ENCODE measurements at regions not wholly inside any gene's neighbourhood (a gene's known extent, or its start where the extent isn't known, plus 50 kb on each side); places are given as distances from the start of the nearest gene placed in this dataset.

GRCh38 chr6:121600389-121601168, 165.1 kb downstream of the GJA1 start:
- DNase-seq (ENCODE audit: low read depth): no peak
- TF ChIP-seq, protein P1, sequence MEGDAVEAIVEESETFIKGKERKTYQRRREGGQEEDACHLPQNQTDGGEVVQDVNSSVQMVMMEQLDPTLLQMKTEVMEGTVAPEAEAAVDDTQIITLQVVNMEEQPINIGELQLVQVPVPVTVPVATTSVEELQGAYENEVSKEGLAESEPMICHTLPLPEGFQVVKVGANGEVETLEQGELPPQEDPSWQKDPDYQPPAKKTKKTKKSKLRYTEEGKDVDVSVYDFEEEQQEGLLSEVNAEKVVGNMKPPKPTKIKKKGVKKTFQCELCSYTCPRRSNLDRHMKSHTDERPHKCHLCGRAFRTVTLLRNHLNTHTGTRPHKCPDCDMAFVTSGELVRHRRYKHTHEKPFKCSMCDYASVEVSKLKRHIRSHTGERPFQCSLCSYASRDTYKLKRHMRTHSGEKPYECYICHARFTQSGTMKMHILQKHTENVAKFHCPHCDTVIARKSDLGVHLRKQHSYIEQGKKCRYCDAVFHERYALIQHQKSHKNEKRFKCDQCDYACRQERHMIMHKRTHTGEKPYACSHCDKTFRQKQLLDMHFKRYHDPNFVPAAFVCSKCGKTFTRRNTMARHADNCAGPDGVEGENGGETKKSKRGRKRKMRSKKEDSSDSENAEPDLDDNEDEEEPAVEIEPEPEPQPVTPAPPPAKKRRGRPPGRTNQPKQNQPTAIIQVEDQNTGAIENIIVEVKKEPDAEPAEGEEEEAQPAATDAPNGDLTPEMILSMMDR (conservative IDR thresholded peaks at IDR 0.05; ENCODE audit: low read length): no peak
- no peak overlapping the region for H3K4me3 ChIP-seq (ENCODE audit: low read length)

GRCh38 chr6:121603486-121603885, 168.0 kb downstream of the GJA1 start:
- no peak overlapping the region for H3K4me3 ChIP-seq (ENCODE audit: low read length)
- no peak for DNase-seq (ENCODE audit: low read depth)
- TF ChIP-seq, protein P1 (conservative IDR thresholded peaks at IDR 0.05; ENCODE audit: low read length): no peak

DNA sequence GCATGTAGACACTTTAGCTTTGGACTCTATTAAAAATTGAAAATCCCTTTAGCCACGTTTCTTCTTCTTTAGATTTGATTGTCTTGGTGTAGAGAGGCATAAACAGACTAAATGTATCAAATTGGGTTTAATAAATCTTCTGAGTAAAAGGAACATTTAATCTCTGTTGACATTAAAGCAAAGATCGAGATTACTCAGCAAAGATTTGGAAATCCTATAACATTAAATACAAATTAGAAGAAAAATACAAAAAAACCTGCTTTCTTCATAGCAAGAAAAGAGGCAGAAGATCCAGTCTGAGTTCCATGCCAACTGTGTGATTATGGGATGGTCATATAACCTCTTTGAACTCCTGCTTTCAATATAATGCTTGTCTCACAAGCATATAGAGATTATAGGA, 172.3 kb downstream of the GJA1 start:
- H3K4me3 ChIP-seq (ENCODE audit: low read length): no peak overlapping the region
- DNase-seq (ENCODE audit: low read depth): no peak
- TF ChIP-seq, protein P1 (conservative IDR thresholded peaks at IDR 0.05; ENCODE audit: low read length): no peak

DNA sequence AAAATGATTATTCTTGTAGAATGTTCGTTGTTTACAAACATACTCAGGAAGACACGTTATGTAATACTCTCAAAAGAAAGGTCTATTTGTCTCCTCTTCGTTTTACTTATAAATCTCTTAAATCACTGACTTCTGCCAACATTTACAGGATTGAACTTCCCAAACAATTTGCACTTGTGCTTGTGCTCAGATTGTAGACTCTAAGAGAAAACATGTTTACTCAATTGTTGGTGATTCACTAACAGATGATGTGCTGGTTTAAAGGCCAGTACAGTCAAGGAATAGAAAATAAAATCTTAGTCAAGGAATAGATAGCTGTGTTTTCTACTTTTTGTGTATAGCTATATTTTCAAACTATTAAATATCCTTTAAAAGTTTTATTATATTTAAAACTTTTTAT, 172.8 kb downstream of the GJA1 start:
- DNase-seq (ENCODE audit: low read depth): peak; percentile 22
- TF ChIP-seq, protein P1 (conservative IDR thresholded peaks at IDR 0.05; ENCODE audit: low read length): no peak
- no peak overlapping the region for H3K4me3 ChIP-seq (ENCODE audit: low read length)

DNA sequence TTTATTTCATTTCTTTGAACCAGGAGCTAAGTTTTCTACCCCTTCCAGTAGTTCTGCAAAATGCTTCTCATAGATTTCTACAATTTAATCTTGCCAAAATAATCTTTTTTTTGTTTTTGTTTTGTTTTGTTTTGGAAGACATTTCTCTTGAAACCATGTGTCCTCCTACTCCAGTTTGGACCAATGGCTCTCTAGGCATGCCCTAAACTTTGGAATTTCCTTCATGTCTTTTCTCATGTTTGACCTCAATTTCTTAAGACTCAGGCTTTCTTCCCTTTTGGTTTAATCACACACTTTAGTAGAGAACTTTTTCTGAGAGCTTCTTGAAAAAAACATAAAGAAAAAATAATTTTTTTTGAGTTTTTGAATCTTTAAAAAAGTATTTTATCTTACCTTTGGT, 173.8 kb downstream of the GJA1 start:
- no peak overlapping the region for H3K4me3 ChIP-seq (ENCODE audit: low read length)
- TF ChIP-seq, protein P1 (conservative IDR thresholded peaks at IDR 0.05; ENCODE audit: low read length): no peak
- DNase-seq (ENCODE audit: low read depth): no peak

DNA sequence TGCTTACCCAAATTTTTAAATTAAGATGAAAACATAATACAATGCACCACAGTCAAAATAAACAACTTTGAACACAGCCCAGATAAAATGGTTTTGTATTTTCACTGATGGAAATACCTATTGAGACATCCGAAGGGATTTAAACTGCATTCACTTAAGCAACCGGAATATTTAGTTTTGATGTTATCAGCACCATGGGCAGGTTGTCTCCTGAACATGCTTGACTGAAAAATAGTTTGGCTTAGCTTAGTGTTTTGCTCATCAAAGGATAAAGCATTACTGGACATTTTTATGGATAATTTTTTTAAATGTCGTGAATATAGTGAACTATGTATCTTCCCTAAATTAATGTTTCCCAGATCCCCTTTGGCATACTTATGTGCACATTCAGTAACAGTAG, 177.5 kb downstream of the GJA1 start:
- H3K4me3 ChIP-seq (ENCODE audit: low read length): no peak overlapping the region
- TF ChIP-seq, protein P1 (conservative IDR thresholded peaks at IDR 0.05; ENCODE audit: low read length): no peak
- no peak for DNase-seq (ENCODE audit: low read depth)

DNA sequence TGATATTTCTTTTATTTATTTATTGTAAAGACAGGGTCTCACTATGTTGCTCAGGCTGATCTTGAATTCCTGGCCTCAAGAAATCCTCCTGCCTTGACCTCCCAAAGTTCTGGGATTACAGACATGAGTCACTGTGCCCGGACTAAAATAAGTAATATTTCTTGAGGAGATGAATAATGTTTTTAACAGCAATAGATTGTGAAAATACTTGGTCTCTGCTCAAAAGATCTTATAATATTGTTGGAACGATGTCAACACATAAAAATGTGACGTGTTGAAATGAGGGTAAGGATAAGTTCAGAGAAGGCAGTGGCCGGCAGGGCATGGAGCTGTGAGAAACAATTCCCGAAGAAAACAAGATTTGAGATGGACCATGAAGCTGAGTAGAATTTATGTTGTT, 178.7 kb downstream of the GJA1 start:
- DNase-seq (ENCODE audit: low read depth): no peak
- TF ChIP-seq, protein P1 (conservative IDR thresholded peaks at IDR 0.05; ENCODE audit: low read length): no peak
- H3K4me3 ChIP-seq (ENCODE audit: low read length): no peak overlapping the region
